ENCODE measurements at regions not wholly inside any gene's neighbourhood (a gene's known extent, or its start where the extent isn't known, plus 50 kb on each side); places are given as distances from the start of the nearest gene placed in this dataset.
"Not testable (repeated sequence)": the region's sequence is repeated elsewhere in the genome, so short reads cannot be mapped to it uniquely, and the experiment has no call there.

- no peak for DNase-seq
These were observed 77.1 kb upstream of the NDST4 start for GRCh38 chr4:115190529-115190928.

DNA sequence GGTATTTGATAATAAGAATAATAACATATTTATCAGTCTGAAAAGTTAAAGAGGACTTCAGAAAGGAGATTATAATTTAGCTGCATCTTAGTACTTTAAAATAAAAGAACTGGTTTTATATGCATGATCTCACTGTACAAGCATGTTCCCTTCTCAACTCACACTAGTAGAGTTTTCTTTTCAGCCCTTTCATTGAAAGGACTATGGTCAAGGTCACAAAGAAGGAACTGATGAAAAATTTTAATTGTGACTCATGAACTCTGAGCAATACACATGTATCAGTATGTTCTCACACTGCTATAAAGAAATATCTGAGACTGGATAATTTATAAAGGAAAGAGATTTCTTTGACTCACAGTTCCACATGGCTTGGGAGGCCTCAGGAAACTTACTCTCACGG lies 73.7 kb upstream of the NDST4 start:
- DNase-seq = no peak

DNA sequence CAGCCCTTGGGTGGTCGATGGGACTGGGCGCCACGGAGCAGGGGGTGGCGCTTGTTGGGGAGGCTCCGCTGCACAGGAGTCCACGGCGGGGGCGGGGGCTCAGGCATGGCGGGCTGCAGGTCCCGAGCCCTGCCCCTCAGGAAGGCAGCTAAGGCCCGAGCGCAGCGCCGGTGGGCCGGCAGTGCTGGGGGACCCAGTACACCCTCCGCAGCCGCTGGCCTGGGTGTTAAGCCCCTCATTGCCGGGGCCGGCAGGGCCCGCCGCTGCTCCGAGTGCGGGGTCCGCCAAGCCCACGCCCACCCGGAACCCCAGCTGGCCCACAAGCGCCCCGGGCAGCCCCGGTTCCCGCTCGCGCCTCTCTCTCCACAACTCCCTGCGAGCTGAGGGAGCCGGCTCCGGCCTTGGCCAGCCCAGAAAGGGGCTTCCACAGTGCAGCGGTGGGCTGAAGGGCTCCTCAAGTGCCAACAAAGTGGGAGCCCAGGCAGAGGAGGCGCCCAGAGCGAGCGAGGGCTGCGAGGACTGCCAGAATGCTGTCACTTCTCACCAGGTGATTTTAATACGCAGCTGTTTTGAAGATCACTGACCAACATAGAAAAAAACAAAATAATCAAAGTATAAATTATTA lies 66.1 kb upstream of the NDST4 start:
- DNase-seq = not testable (repeated sequence)

DNA sequence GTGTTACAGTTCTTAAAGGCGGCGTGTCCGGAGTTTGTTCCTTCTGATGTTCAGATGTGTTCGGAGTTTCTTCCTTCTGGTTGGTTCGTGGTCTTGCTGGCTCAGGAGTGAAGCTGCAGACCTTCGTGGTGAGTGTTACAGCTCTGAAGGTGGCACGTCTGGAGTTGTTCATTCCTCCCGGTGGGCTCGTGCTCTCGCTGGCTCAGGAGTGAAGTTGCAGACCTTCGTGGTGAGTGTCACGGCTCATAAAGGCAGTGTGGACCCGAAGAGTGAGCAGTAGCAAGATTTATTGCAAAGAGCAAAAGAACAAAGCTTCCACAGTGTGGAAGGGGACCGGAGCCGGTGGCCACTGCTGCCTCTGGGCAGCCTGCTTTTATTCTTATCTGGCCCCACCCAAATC lies 65.3 kb upstream of the NDST4 start:
- not testable (repeated sequence) for DNase-seq

GRCh38 chr4:115171220-115171619 lies 57.8 kb upstream of the NDST4 start:
- no peak for DNase-seq

- DNase-seq = no peak
These were observed 52.1 kb upstream of the NDST4 start for GRCh38 chr4:115165503-115165902.
